Fibroblast of the aortic adventitia (primary cell): ENCODE measurements at regions not wholly inside any gene's neighbourhood (a gene's known extent, or its start where the extent isn't known, plus 50 kb on each side); places are given as distances from the start of the nearest gene placed in this dataset.

Experiments used
- DNase-seq: peaks from one replicate; pipeline ENCODE4 v3.0.0-alpha.2; 2010; ENCODE audit warnings: low read depth
- H3K4me3 ChIP-seq: 2 replicates; pipeline ENCODE4 v1.5.1; 2011; ENCODE audit warnings: low read depth, mild to moderate bottlenecking, control low read depth, low read length, moderate library complexity
- TF ChIP-seq, protein P1 (sequence below): IDR thresholded peaks from 2 replicates; pipeline ENCODE4 v1.5.1; 2011; ENCODE audit warnings: mild to moderate bottlenecking, low read length, control low read depth, inconsistent platforms; ENCODE audit not compliant: insufficient read depth

DNA sequence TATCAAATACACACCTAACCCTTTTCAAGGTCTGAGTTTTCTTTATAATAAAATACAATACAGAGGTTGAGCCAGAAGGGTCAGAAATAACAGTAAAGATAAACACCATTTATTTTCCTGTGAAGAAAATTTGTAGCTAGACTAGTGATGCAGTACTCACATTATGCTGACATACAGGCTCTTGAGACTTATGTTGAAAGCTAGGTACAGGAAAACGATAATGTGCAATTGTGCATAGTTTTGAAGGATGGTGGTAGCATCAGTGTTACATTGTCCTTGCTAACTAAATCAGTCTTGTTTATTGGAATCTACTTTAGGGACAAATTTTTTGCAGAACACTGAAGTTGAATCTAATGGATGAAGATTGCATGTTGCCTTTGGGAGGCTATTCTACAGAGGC lies 1877.2 kb downstream of the PCDH7 start:
- no peak overlapping the region for H3K4me3 ChIP-seq
- DNase-seq = no peak
- TF ChIP-seq, protein P1, sequence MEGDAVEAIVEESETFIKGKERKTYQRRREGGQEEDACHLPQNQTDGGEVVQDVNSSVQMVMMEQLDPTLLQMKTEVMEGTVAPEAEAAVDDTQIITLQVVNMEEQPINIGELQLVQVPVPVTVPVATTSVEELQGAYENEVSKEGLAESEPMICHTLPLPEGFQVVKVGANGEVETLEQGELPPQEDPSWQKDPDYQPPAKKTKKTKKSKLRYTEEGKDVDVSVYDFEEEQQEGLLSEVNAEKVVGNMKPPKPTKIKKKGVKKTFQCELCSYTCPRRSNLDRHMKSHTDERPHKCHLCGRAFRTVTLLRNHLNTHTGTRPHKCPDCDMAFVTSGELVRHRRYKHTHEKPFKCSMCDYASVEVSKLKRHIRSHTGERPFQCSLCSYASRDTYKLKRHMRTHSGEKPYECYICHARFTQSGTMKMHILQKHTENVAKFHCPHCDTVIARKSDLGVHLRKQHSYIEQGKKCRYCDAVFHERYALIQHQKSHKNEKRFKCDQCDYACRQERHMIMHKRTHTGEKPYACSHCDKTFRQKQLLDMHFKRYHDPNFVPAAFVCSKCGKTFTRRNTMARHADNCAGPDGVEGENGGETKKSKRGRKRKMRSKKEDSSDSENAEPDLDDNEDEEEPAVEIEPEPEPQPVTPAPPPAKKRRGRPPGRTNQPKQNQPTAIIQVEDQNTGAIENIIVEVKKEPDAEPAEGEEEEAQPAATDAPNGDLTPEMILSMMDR = no peak

- H3K4me3 ChIP-seq = no peak overlapping the region
- TF ChIP-seq, protein P1 = no peak
- DNase-seq = no peak
These were observed 1881.7 kb downstream of the PCDH7 start for GRCh38 chr4:32601848-32602247.

- H3K4me3 ChIP-seq = no peak overlapping the region
- TF ChIP-seq, protein P1 = no peak
- DNase-seq = no peak
These were observed 1887.8 kb downstream of the PCDH7 start for GRCh38 chr4:32607978-32608377.

DNA sequence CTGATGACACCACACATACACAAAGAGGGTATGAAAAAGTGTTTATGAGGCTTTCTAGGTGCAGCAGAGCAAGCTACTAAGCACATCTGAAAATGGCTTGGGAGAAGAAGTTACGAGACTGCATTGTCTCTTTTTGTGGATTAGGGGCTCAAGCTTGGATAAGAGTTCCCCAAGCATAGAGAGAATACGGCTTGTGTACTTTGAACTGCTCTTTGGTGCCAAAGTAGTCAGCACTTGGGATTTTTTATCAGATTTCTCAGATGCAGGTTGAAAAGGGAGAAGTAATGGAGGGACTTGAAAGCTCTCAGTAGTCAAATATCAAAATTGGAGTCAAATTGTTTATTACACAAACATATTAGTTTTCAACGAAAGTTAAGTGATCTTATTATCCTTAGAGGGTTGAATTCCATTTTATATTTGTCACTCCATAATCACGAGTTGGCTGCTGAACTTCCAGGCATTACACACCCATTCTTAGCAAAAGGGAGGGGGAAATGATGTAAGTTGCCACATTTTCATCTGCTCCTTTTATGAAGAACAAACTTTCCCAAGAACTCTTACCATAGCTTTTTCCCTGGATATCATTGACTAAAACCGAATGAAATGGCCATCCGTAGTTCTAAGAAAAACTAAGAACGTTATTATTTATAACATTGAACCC lies 1904.9 kb downstream of the PCDH7 start:
- peak; percentile 39 for DNase-seq
- H3K4me3 ChIP-seq = no peak overlapping the region
- TF ChIP-seq, protein P1 = no peak

DNA sequence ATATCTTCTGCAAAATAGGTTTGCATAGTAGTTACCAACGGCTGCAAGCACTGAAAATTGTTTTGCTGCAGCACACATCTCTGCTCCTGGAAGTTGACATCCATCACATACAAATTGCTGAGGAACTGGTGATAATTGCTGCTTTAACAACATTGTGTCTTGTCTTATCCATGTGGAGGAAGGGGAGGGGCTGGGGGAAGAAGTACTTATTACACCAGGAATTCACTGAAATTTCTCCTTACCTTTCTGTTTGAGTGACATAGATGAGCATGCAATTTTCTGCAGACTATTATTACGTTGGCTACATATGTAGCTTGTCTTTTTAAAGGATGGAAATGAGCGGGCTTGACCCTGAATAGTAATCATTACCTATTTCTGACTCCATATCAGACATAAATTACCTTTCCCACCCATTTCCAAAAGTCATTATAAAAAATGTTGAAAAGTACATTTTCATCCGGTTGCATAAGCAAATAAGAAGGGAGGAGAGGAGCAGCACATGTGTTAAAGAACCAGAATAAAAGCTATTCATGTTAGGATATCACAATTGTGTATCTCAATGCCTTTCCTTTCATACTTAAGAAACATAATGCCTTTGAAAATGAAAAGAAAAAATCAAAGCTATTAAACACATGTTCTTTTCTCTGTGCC lies 1905.6 kb downstream of the PCDH7 start:
- H3K4me3 ChIP-seq = no peak overlapping the region
- no peak for DNase-seq
- TF ChIP-seq, protein P1 = no peak

GRCh38 chr4:32631831-32632230 lies 1911.7 kb downstream of the PCDH7 start:
- H3K4me3 ChIP-seq = no peak overlapping the region
- TF ChIP-seq, protein P1 = no peak
- no peak for DNase-seq
